PC-9 (cell line): ENCODE measurements at regions not wholly inside any gene's neighbourhood (a gene's known extent, or its start where the extent isn't known, plus 50 kb on each side); places are given as distances from the start of the nearest gene placed in this dataset.

Experiments
- BruUV-seq: library from RNA; stranded (reverse); fragments of 400-500 nt; replicated peaks from 2 replicates; lab custom pipeline; 2021; lab: Mats Ljungman, UMichigan
- CTCF ChIA-PET: fragments of 300-600 bp; sonication (Branson Sonifier 250); formaldehyde crosslinking; loops from one replicate; lab custom pipeline; 2022; ENCODE audit warnings: antibody characterized with exemption; lab: Charles Lee
- POLR2A ChIA-PET: fragments of 300-600 bp; sonication (Branson Sonifier 250); formaldehyde crosslinking; loops from one replicate; lab custom pipeline; 2022; ENCODE audit warnings: antibody characterized with exemption; ENCODE audit not compliant: unreplicated experiment; lab: Charles Lee
- DNase-seq, 2 experiments: peaks; one replicate each; pipeline versions ENCODE4 v3.0.0 to v3.0.0-alpha.2; 2015 to 2022; ENCODE audit warnings: mixed read lengths in 1 of 2
- H2AFZ ChIP-seq: fragments of 200-600 bp; sonication (generic); 2 replicates; pipeline ENCODE4 v1.8.1; 2017; ENCODE audit warnings: antibody characterized with exemption
- H3F3A ChIP-seq: fragments of 200-600 bp; sonication (generic); 2 replicates; pipeline ENCODE4 v1.8.1; 2017; ENCODE audit warnings: antibody characterized with exemption, mild to moderate bottlenecking, low read depth; ENCODE audit not compliant: insufficient read depth
- H3K27ac ChIP-seq: fragments of 200-600 bp; sonication (generic); 2 replicates; pipeline ENCODE4 v1.6.1; 2016; ENCODE audit warnings: mixed run types
- H3K27me3 ChIP-seq: fragments of 200-600 bp; sonication (generic); 2 replicates; pipeline ENCODE4 v1.6.1; 2016; ENCODE audit warnings: low read depth, mixed run types; ENCODE audit not compliant: insufficient read depth
- H3K36me3 ChIP-seq: fragments of 200-600 bp; sonication (generic); 2 replicates; pipeline ENCODE4 v1.6.1; 2016; ENCODE audit warnings: low read depth, mixed run types
- H3K4me1 ChIP-seq: fragments of 200-600 bp; sonication (generic); replicated peaks from 2 replicates; pipeline ENCODE4 v1.6.1; 2016; ENCODE audit warnings: mixed run types; ENCODE audit not compliant: insufficient read depth
- H3K4me2 ChIP-seq: fragments of 200-600 bp; sonication (generic); 2 replicates; pipeline ENCODE4 v1.6.1; 2017; ENCODE audit warnings: mixed run types
- H3K4me3 ChIP-seq: fragments of 200-600 bp; sonication (generic); 2 replicates; pipeline ENCODE4 v1.6.1; 2016; ENCODE audit warnings: mixed run types
- H3K79me2 ChIP-seq: fragments of 200-600 bp; sonication (generic); 2 replicates; pipeline ENCODE4 v1.6.1; 2017; ENCODE audit warnings: low read depth, mixed run types
- H3K9me2 ChIP-seq: fragments of 200-600 bp; sonication (generic); 2 replicates; pipeline ENCODE4 v1.8.1; 2017; ENCODE audit warnings: mild to moderate bottlenecking; ENCODE audit not compliant: insufficient read depth
- H3K9me3 ChIP-seq: fragments of 200-600 bp; sonication (generic); 2 replicates; pipeline ENCODE4 v1.8.1; 2016; ENCODE audit warnings: low read depth; ENCODE audit not compliant: insufficient read depth
- H4K20me1 ChIP-seq: fragments of 200-600 bp; sonication (generic); 2 replicates; pipeline ENCODE4 v1.8.1; 2017; ENCODE audit not compliant: insufficient read depth
- CTCF ChIP-seq: fragments of 200-600 bp; sonication (generic); conservative IDR thresholded peaks from 2 replicates; pipeline ENCODE4 v1.6.1; 2017; ENCODE audit warnings: mixed run types, antibody characterized with exemption, mild to moderate bottlenecking, moderate library complexity
- EZH2 ChIP-seq: fragments of 200-600 bp; sonication (generic); IDR thresholded peaks from 2 replicates; pipeline ENCODE4 v1.8.0; 2017; ENCODE audit warnings: antibody characterized with exemption, low read depth
- intact Hi-C: fragments of 100-400 bp; cut with micrococcal nuclease; formaldehyde crosslinking; loops from one replicate; pipeline ENCODE4 v1.10.0; 2022; ENCODE audit not compliant: unreplicated experiment

GRCh38 chr5:7983433-7983832 lies 114.5 kb downstream of the MTRR start:
- no peak for DNase-seq
- no peaks in the 10 kb centered on the region for H3F3A ChIP-seq
- H3K4me2 ChIP-seq = no peak overlapping the region
- H4K20me1 ChIP-seq = no peaks in the 10 kb centered on the region
- H3K79me2 ChIP-seq = no peaks in the 10 kb centered on the region
- no peak overlapping the region for H3K4me3 ChIP-seq
- no TSS peak for BruUV-seq
- H3K9me2 ChIP-seq = no peaks in the 10 kb centered on the region; the same call in 1 of the 2 replicates
- TF ChIP-seq EZH2 (no peak), CTCF (no peak)
- intact Hi-C loops = no loop called here
- ChIA-PET CTCF (no interaction called here), POLR2A (no interaction called here)
- H2AFZ ChIP-seq = peak overlapping the region; percentile 9; the same call in 1 of the 2 replicates
- peaks cover 33% of the 10 kb centered on the region for H3K27me3 ChIP-seq
- H3K4me1 ChIP-seq = no peaks in the 10 kb centered on the region
- H3K36me3 ChIP-seq = no peaks in the 10 kb centered on the region
- no peaks in the 10 kb centered on the region for H3K9me3 ChIP-seq
- no peak overlapping the region for H3K27ac ChIP-seq

- no peaks in the 10 kb centered on the region for H4K20me1 ChIP-seq
- H3F3A ChIP-seq = no peaks in the 10 kb centered on the region
- TF ChIP-seq EZH2 = no peak
- ChIA-PET CTCF (no interaction called here), POLR2A (no interaction called here)
- DNase-seq = no peak
- intact Hi-C loops = no loop called here
- H3K9me3 ChIP-seq = no peaks in the 10 kb centered on the region
- no TSS peak for BruUV-seq
- peaks cover 16% of the 10 kb centered on the region for H3K27me3 ChIP-seq
- H3K4me3 ChIP-seq = no peak overlapping the region
- H3K9me2 ChIP-seq = no peaks in the 10 kb centered on the region; the same call in 1 of the 2 replicates
- H3K36me3 ChIP-seq = no peaks in the 10 kb centered on the region
- H3K79me2 ChIP-seq = no peaks in the 10 kb centered on the region
- no peak overlapping the region for H2AFZ ChIP-seq
- H3K4me1 ChIP-seq = no peaks in the 10 kb centered on the region
- no peak overlapping the region for H3K4me2 ChIP-seq
- no peak overlapping the region for H3K27ac ChIP-seq
Observed at GRCh38 chr5:7991125-7991821, 122.3 kb downstream of the MTRR start.

- no peaks in the 10 kb centered on the region for H3K79me2 ChIP-seq
- no peak for DNase-seq
- H3K4me2 ChIP-seq = no peak overlapping the region
- peaks cover 33% of the 10 kb centered on the region for H3K27me3 ChIP-seq
- no peaks in the 10 kb centered on the region for H3K4me1 ChIP-seq
- H2AFZ ChIP-seq = no peak overlapping the region
- no peaks in the 10 kb centered on the region for H3K36me3 ChIP-seq
- intact Hi-C loops = no loop called here
- no peaks in the 10 kb centered on the region for H3K9me2 ChIP-seq
- TF ChIP-seq EZH2 (no peak), CTCF (no peak)
- no peak overlapping the region for H3K4me3 ChIP-seq
- no peaks in the 10 kb centered on the region for H3K9me3 ChIP-seq
- H3F3A ChIP-seq = no peaks in the 10 kb centered on the region
- ChIA-PET CTCF (no interaction called here), POLR2A (no interaction called here)
- no TSS peak for BruUV-seq
- no peak overlapping the region for H3K27ac ChIP-seq
- no peaks in the 10 kb centered on the region for H4K20me1 ChIP-seq
Observed at GRCh38 chr5:7995688-7996294, 126.8 kb downstream of the MTRR start.
